ENCODE measurements at regions not wholly inside any gene's neighbourhood (a gene's known extent, or its start where the extent isn't known, plus 50 kb on each side); places are given as distances from the start of the nearest gene placed in this dataset.

DNA sequence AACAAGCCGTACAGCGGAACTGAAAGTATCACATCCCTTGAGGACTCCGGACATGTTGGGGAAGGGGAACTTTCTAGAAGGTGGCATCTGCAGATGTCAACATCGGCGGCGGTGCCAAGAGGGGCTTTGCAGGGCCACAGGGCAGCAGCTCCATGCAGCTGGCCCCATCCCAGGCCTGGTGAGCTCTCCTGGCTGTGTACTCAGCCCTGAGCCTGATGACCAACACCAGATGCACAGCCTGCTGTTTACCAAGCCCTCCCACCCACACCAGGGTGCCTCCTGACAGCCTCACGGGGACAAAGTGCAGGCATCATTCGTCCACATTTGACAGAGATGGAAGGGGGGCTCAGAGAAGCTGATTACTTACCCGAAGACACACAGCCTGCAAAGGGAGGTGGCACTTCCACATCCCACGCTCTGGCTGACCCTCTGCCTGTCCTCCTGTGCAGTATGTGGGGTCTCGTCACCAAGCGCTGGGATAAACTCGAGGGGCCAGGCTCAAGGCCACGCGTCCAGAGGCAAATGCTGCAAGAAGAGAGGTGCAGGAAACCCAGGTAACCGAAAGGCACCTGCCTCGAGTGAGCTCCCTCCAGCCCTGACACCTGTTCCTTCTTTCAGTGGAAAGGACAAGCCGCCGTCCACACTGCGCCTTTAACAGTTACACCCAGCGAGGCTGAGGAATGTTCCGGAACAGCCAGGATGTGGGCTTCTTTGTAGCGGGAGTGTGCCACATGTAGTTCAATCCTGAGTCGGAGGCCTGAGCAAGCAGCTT, 69.0 kb upstream of the ASAP2 start:
- Histone ChIP-seq H3K4me1 (ENCODE audit: insufficient read depth, low read length) (peaks cover 41% of the 10 kb centered on the region), H3K9me3 (ENCODE audit: low read length) (0 out of 2 replicates have a peak, but pooled peaks cover 4% of the 10 kb centered on the region), H3K9ac (ENCODE audit: insufficient read depth, low read depth, low read length) (no peak overlapping the region), H3K79me2 (ENCODE audit: insufficient read depth, low read length) (no peaks in the 10 kb centered on the region), H4K20me1 (ENCODE audit: insufficient read depth, low read length) (no peaks in the 10 kb centered on the region), H2AFZ (ENCODE audit: low read length) (no peak overlapping the region), H3K27me3 (ENCODE audit: control insufficient read depth in 1 of 2, insufficient read depth in 2 of 2, low read length in 2 of 2) (peaks cover under 1 to 12% of the 10 kb centered on the region in 2 experiments; a peak in 3 of 5 replicates), H3K36me3 (replicated peaks in 1 of 2; ENCODE audit: control insufficient read depth in 1 of 2, insufficient read depth in 2 of 2, low read length in 2 of 2) (no peaks in the 10 kb centered on the region), H3K27ac (ENCODE audit: extremely low read length, insufficient read depth, low read length) (no peak overlapping the region), H3K4me3 (replicated peaks in 1 of 3; ENCODE audit: insufficient read depth in 1 of 3, low read depth in 2 of 3, low read length in 3 of 3) (peak overlapping the region in 1 of 3 experiments; percentile 20; a peak in 2 of 6 replicates), H3K4me2 (ENCODE audit: low read depth, low read length) (peak overlapping the region; percentile 45)
- POLR2A ChIA-PET, result no interaction called here
- CTCF ChIA-PET (ENCODE audit: low intra/inter-chr PET ratio, low total read pairs), result no interaction called here
- BruUV-seq (replicated peaks), result no TSS peak
- intact Hi-C loops (cut with micrococcal nuclease; ENCODE audit: unreplicated experiment) (no loop called here), in situ Hi-C loops (cut with HindIII; ENCODE audit: extremely low pct_ligation_motif_present, low pct_unique_long_range_greater_than_20kb) (loop anchor here (5.0 kb wide), 1 partner anchor 260 kb away; no protein-coding TSS in a partner anchor)
- WGBS (ENCODE audit: low lambda C conversion rate), result 55% methylated on average over 20 of the region's 24 CpGs
- ATAC-seq (peak; percentile 78), FAIRE-seq (no peak), DNase-seq (ENCODE audit: low spot score) (peak; percentile 57)
- TF ChIP-seq ZBTB37 (CRISPR knock-in tag; IDR thresholded peaks at IDR 0.05) (0 out of 2 replicates have a peak, but pooled peaks have one; percentile 52), MIER3 (CRISPR knock-in tag; IDR thresholded peaks at IDR 0.05; ENCODE audit: borderline replicate concordance) (no peak), ZBTB7B (CRISPR knock-in tag; IDR thresholded peaks at IDR 0.05) (peak; percentile 49; the same call in 1 of the 2 replicates), JDP2 (CRISPR knock-in tag; IDR thresholded peaks at IDR 0.05; ENCODE audit: borderline replicate concordance) (no peak), HNF4A (CRISPR knock-in tag; IDR thresholded peaks at IDR 0.05) (peak; percentile 85), HIC2 (CRISPR knock-in tag; IDR thresholded peaks at IDR 0.05; ENCODE audit: low read depth) (0 out of 2 replicates have a peak, but pooled peaks have one; percentile 30), MYNN (CRISPR knock-in tag; IDR thresholded peaks at IDR 0.05; ENCODE audit: low read depth) (no peak), SALL1 (CRISPR knock-in tag; IDR thresholded peaks at IDR 0.05) (peak; percentile 72), KDM1A (CRISPR knock-in tag; IDR thresholded peaks at IDR 0.05) (peak; percentile 57; the same call in 1 of the 2 replicates)
- TF ChIP-seq, protein P1, sequence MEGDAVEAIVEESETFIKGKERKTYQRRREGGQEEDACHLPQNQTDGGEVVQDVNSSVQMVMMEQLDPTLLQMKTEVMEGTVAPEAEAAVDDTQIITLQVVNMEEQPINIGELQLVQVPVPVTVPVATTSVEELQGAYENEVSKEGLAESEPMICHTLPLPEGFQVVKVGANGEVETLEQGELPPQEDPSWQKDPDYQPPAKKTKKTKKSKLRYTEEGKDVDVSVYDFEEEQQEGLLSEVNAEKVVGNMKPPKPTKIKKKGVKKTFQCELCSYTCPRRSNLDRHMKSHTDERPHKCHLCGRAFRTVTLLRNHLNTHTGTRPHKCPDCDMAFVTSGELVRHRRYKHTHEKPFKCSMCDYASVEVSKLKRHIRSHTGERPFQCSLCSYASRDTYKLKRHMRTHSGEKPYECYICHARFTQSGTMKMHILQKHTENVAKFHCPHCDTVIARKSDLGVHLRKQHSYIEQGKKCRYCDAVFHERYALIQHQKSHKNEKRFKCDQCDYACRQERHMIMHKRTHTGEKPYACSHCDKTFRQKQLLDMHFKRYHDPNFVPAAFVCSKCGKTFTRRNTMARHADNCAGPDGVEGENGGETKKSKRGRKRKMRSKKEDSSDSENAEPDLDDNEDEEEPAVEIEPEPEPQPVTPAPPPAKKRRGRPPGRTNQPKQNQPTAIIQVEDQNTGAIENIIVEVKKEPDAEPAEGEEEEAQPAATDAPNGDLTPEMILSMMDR (CRISPR knock-in tag; IDR thresholded peaks at IDR 0.05), result 0 out of 2 replicates have a peak, but pooled peaks have one; percentile 4
- TF ChIP-seq, protein P2, sequence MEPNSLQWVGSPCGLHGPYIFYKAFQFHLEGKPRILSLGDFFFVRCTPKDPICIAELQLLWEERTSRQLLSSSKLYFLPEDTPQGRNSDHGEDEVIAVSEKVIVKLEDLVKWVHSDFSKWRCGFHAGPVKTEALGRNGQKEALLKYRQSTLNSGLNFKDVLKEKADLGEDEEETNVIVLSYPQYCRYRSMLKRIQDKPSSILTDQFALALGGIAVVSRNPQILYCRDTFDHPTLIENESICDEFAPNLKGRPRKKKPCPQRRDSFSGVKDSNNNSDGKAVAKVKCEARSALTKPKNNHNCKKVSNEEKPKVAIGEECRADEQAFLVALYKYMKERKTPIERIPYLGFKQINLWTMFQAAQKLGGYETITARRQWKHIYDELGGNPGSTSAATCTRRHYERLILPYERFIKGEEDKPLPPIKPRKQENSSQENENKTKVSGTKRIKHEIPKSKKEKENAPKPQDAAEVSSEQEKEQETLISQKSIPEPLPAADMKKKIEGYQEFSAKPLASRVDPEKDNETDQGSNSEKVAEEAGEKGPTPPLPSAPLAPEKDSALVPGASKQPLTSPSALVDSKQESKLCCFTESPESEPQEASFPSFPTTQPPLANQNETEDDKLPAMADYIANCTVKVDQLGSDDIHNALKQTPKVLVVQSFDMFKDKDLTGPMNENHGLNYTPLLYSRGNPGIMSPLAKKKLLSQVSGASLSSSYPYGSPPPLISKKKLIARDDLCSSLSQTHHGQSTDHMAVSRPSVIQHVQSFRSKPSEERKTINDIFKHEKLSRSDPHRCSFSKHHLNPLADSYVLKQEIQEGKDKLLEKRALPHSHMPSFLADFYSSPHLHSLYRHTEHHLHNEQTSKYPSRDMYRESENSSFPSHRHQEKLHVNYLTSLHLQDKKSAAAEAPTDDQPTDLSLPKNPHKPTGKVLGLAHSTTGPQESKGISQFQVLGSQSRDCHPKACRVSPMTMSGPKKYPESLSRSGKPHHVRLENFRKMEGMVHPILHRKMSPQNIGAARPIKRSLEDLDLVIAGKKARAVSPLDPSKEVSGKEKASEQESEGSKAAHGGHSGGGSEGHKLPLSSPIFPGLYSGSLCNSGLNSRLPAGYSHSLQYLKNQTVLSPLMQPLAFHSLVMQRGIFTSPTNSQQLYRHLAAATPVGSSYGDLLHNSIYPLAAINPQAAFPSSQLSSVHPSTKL (CRISPR knock-in tag; IDR thresholded peaks at IDR 0.05), result peak; percentile 67
- TF ChIP-seq, protein P3, sequence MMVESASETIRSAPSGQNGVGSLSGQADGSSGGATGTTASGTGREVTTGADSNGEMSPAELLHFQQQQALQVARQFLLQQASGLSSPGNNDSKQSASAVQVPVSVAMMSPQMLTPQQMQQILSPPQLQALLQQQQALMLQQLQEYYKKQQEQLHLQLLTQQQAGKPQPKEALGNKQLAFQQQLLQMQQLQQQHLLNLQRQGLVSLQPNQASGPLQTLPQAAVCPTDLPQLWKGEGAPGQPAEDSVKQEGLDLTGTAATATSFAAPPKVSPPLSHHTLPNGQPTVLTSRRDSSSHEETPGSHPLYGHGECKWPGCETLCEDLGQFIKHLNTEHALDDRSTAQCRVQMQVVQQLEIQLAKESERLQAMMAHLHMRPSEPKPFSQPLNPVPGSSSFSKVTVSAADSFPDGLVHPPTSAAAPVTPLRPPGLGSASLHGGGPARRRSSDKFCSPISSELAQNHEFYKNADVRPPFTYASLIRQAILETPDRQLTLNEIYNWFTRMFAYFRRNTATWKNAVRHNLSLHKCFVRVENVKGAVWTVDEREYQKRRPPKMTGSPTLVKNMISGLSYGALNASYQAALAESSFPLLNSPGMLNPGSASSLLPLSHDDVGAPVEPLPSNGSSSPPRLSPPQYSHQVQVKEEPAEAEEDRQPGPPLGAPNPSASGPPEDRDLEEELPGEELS (CRISPR knock-in tag; IDR thresholded peaks at IDR 0.05), result peak; percentile 61; the same call in 1 of the 2 replicates

All from HepG2 (cell line).